ENCODE measurements at regions not wholly inside any gene's neighbourhood (a gene's known extent, or its start where the extent isn't known, plus 50 kb on each side); places are given as distances from the start of the nearest gene placed in this dataset.

GRCh38 chr15:66643033-66643432, 59.0 kb upstream of the SMAD6 start:
- TF ChIP-seq CTCF (IDR thresholded peaks at IDR 0.05 in 2 of 3, conservative IDR thresholded peaks at IDR 0.05 in 1 of 3; ENCODE audit: borderline replicate concordance in 1 of 3, insufficient read depth in 1 of 3, low read depth in 2 of 3, low read length in 2 of 3) (no peak), ZFX (IDR thresholded peaks at IDR 0.05) (no peak), SP1 (IDR thresholded peaks at IDR 0.05; ENCODE audit: low read depth) (no peak), FOSL1 (IDR thresholded peaks at IDR 0.05; ENCODE audit: low read depth) (no peak), POLR2AphosphoS5 (IDR thresholded peaks at IDR 0.05; ENCODE audit: low read depth, low read length) (no peak), EGR1 (IDR thresholded peaks at IDR 0.05; ENCODE audit: low read depth) (no peak)
